OCI-LY7 (cell line): ENCODE measurements at regions not wholly inside any gene's neighbourhood (a gene's known extent, or its start where the extent isn't known, plus 50 kb on each side); places are given as distances from the start of the nearest gene placed in this dataset.

Experiments
- CTCF ChIP-seq: fragments of 200-600 bp; sonication (generic); conservative IDR thresholded peaks from 2 replicates; pipeline ENCODE4 v1.5.1; 2014; ENCODE audit warnings: mild to moderate bottlenecking, antibody characterized with exemption, low read length, moderate library complexity, mixed read lengths
- EZH2phosphoT487 ChIP-seq: fragments of 200-600 bp; sonication (generic); IDR thresholded peaks from 2 replicates; pipeline ENCODE4 v1.6.1; 2018; ENCODE audit warnings: low read depth, borderline replicate concordance, mild to moderate bottlenecking, mixed run types, antibody characterized with exemption, low read length, moderate library complexity, mixed read lengths

- TF ChIP-seq CTCF = no peak
- no peak for TF ChIP-seq EZH2phosphoT487
These were observed 1222.7 kb upstream of the CITED2 start for GRCh38 chr6:140597181-140597580.
